ENCODE measurements at regions not wholly inside any gene's neighbourhood (a gene's known extent, or its start where the extent isn't known, plus 50 kb on each side); places are given as distances from the start of the nearest gene placed in this dataset.

- Histone ChIP-seq H2BK120ac (ENCODE audit: low read depth, low read length, poor library complexity, severe bottlenecking) (no peak overlapping the region), H3K18ac (ENCODE audit: insufficient read length, low read depth, low read length) (no peak overlapping the region), H3K56ac (ENCODE audit: insufficient read length, low read depth, low read length) (no peak overlapping the region), H2AFZ (ENCODE audit: low read length) (no peak overlapping the region), H3K23ac (ENCODE audit: insufficient read length, low read depth, low read length) (no peak overlapping the region), H3K79me1 (ENCODE audit: insufficient read depth, low read depth, low read length, poor library complexity, severe bottlenecking) (no peaks in the 10 kb centered on the region), H4K8ac (replicated peaks; ENCODE audit: insufficient read length, low read depth, low read length) (no peak overlapping the region), H2BK15ac (ENCODE audit: low read depth, low read length) (no peak overlapping the region), H3K27me3 (ENCODE audit: insufficient read depth, low read length) (no peaks in the 10 kb centered on the region), H2AK5ac (ENCODE audit: insufficient read length, low read length) (no peak overlapping the region), H3K4me1 (ENCODE audit: insufficient read depth, low read length) (no peaks in the 10 kb centered on the region), H3K9me3 (ENCODE audit: control insufficient read depth, low read depth, low read length) (no peaks in the 10 kb centered on the region), H3K14ac (ENCODE audit: insufficient read depth, low read length) (no peak overlapping the region), H2BK5ac (ENCODE audit: insufficient read length, low read length) (no peak overlapping the region), H3K27ac (ENCODE audit: insufficient read length, low read depth, low read length) (no peak overlapping the region), H4K91ac (ENCODE audit: insufficient read length, low read depth, low read length) (no peak overlapping the region), H4K5ac (ENCODE audit: insufficient read length, low read depth, low read length) (no peak overlapping the region), H3K79me2 (ENCODE audit: insufficient read depth, low read length) (no peaks in the 10 kb centered on the region), H3K23me2 (ENCODE audit: insufficient read length, low read depth, low read length, poor library complexity, severe bottlenecking) (no peaks in the 10 kb centered on the region), H2BK20ac (ENCODE audit: low read depth, low read length, poor library complexity, severe bottlenecking) (no peak overlapping the region), H3T11ph (ENCODE audit: low read length) (no peak overlapping the region), H2BK12ac (ENCODE audit: insufficient read length, low read depth, low read length) (no peak overlapping the region), H3K9ac (ENCODE audit: extremely low read depth, insufficient read length, low read length) (no peak overlapping the region), H3K4ac (ENCODE audit: low read depth, low read length) (no peak overlapping the region), H4K20me1 (ENCODE audit: control insufficient read depth, insufficient read depth, insufficient read length) (no peaks in the 10 kb centered on the region), H3K4me2 (ENCODE audit: insufficient read depth, insufficient read length, low read length) (no peak overlapping the region)
- TF ChIP-seq CTCF (conservative IDR thresholded peaks at IDR 0.05), result no peak
- no CpG with 5 or more reads among the region's 12 CpGs for WGBS (ENCODE audit: extremely low coverage, insufficient read length, low lambda C conversion rate)
- Mint-ChIP-seq H3K27ac (peak overlapping the region in 1 of 3 experiments; percentile 21; a peak in 1 of 7 replicates), H3K9me3 (no peaks in the 10 kb centered on the region), H3K4me1 (peaks cover 13 to 14% of the 10 kb centered on the region in 2 experiments), H3K4me3 (no peak overlapping the region; a peak in 1 of 5 replicates), H3K36me3 (ENCODE audit: insufficient read depth in 1 of 3, low read depth in 3 of 3) (no peaks in the 10 kb centered on the region; a peak in 1 of 7 replicates), H3K27me3 (ENCODE audit: low read depth) (peaks cover 4% of the 10 kb centered on the region)
- DNase-seq, result no peak
These were observed 149.5 kb upstream of the RPS6KA2 start for GRCh38 chr6:166776571-166776970.

Data from H9 (cell line).